AG04450 (cell line): ENCODE measurements at regions not wholly inside any gene's neighbourhood (a gene's known extent, or its start where the extent isn't known, plus 50 kb on each side); places are given as distances from the start of the nearest gene placed in this dataset.

Source experiments
- CTCF ChIA-PET: fragments of 300-600, 350-600 bp; formaldehyde crosslinking; extraction: SDS; loops from one replicate; lab custom pipeline; 2022; ENCODE audit warnings: antibody characterized with exemption, inconsistent platforms; lab: Charles Lee
- POLR2A ChIA-PET: fragments of 350-600 bp; formaldehyde crosslinking; extraction: SDS; loops from one replicate; lab custom pipeline; 2021; ENCODE audit warnings: antibody characterized with exemption, inconsistent platforms; lab: Yijun Ruan, JAX
- DNase-seq: peaks from one replicate; pipeline ENCODE4 v3.0.0-alpha.2; 2011; ENCODE audit warnings: low read depth, low spot score
- H3K27ac ChIP-seq: one replicate; pipeline ENCODE4 v1.5.1; 2012; ENCODE audit warnings: low read depth, low read length, control low read depth
- H3K27me3 ChIP-seq: one replicate; pipeline ENCODE4 v1.6.0; 2012; ENCODE audit warnings: low read length; ENCODE audit not compliant: control insufficient read depth, insufficient read depth
- H3K4me3 ChIP-seq: 2 replicates; pipeline ENCODE4 v1.5.1; 2011; ENCODE audit warnings: mild to moderate bottlenecking, low read depth, low read length, control low read depth
- H3K9me3 ChIP-seq: 2 replicates; pipeline ENCODE4 v1.5.1; 2012; ENCODE audit warnings: low read length; ENCODE audit not compliant: control insufficient read depth, insufficient read depth
- TF ChIP-seq, protein P1 (sequence below): IDR thresholded peaks from 2 replicates; pipeline ENCODE4 v1.5.1; 2011; ENCODE audit warnings: low read depth, low read length, control low read depth, inconsistent platforms

DNA sequence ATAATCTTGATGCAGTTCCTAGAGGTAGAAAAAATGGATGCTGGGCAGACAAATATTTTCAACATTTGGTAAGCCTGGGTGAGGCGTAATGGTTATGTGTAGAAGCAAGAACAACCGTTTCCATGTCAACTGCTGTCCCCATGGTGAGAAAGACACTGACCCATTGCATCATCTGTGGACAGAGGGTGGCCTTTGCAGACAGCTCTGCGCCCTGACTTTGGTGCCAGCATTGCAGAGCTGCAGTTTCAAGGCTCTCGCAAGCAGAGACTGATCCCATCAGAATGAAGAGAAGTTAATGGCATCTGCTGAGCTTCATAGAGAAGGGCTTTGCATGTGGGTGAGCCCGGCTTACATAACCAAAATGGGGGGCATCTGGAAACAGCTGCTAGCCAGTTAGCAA, 179.0 kb upstream of the ADRA1B start:
- ChIA-PET POLR2A (no interaction called here), CTCF (no interaction called here)
- Histone ChIP-seq H3K9me3 (no peaks in the 10 kb centered on the region), H3K27ac (no peak overlapping the region), H3K27me3 (no peaks in the 10 kb centered on the region), H3K4me3 (no peak overlapping the region)
- TF ChIP-seq, protein P1, sequence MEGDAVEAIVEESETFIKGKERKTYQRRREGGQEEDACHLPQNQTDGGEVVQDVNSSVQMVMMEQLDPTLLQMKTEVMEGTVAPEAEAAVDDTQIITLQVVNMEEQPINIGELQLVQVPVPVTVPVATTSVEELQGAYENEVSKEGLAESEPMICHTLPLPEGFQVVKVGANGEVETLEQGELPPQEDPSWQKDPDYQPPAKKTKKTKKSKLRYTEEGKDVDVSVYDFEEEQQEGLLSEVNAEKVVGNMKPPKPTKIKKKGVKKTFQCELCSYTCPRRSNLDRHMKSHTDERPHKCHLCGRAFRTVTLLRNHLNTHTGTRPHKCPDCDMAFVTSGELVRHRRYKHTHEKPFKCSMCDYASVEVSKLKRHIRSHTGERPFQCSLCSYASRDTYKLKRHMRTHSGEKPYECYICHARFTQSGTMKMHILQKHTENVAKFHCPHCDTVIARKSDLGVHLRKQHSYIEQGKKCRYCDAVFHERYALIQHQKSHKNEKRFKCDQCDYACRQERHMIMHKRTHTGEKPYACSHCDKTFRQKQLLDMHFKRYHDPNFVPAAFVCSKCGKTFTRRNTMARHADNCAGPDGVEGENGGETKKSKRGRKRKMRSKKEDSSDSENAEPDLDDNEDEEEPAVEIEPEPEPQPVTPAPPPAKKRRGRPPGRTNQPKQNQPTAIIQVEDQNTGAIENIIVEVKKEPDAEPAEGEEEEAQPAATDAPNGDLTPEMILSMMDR, result no peak
- DNase-seq, result no peak

- H3K4me3 ChIP-seq, result no peak overlapping the region
- H3K27ac ChIP-seq, result no peak overlapping the region
- DNase-seq, result no peak
- no peaks in the 10 kb centered on the region for H3K27me3 ChIP-seq
- TF ChIP-seq, protein P1, result no peak
- H3K9me3 ChIP-seq, result no peaks in the 10 kb centered on the region
- ChIA-PET CTCF (no interaction called here), POLR2A (no interaction called here)
These were observed 174.4 kb upstream of the ADRA1B start for GRCh38 chr5:159741829-159742322.

- Histone ChIP-seq H3K27ac (no peak overlapping the region), H3K27me3 (no peaks in the 10 kb centered on the region), H3K9me3 (no peaks in the 10 kb centered on the region), H3K4me3 (no peak overlapping the region)
- DNase-seq, result no peak
- TF ChIP-seq, protein P1, result no peak
- ChIA-PET POLR2A (no interaction called here), CTCF (no interaction called here)
These were observed 173.0 kb upstream of the ADRA1B start for GRCh38 chr5:159743234-159743633.

DNA sequence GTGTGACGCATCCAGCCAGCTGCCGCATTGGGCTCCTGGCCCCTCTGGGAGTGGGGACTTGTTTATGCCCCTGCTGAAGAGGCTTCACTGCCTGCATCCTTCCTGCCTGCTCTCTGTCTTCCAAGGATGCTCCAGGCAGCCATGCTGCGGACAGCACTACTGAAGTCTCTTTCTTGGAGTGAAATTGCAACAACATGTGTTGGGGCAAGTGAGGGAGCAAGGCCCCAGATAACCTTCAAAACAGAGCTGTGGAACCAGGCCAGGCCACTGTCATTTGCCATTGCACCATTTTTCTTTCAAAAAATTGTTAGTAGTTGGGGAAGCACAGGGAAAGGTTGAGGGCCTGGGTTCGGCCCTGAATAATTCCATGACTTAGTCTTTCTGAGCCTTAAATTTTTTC, 169.6 kb upstream of the ADRA1B start:
- Histone ChIP-seq H3K27me3 (no peaks in the 10 kb centered on the region), H3K9me3 (no peaks in the 10 kb centered on the region; the same call in 1 of the 2 replicates), H3K27ac (no peak overlapping the region), H3K4me3 (no peak overlapping the region)
- POLR2A ChIA-PET, result no interaction called here
- DNase-seq, result no peak
- TF ChIP-seq, protein P1, result no peak
- CTCF ChIA-PET, result no interaction called here

DNA sequence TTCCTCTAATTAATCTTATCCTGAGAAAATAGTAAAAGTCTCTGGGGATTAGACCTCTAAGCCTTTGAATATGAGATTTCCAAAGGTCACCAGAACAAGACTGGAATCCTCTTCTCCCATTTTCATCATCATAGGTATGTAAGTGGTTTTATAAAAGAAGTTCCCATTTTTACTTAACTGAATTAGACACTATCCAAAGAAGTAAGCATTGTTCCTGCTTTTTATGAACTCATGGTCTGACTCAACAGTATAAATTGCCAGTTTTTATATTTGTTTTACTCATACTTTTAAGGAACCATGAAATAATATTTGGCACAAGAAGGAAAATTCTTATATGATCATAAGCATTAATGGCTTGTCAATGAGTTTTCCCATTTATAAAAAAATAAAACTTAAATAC, 167.1 kb upstream of the ADRA1B start:
- no peak overlapping the region for H3K27ac ChIP-seq
- no peaks in the 10 kb centered on the region for H3K27me3 ChIP-seq
- TF ChIP-seq, protein P1, result no peak
- no peak for DNase-seq
- H3K4me3 ChIP-seq, result no peak overlapping the region
- H3K9me3 ChIP-seq, result no peaks in the 10 kb centered on the region; the same call in 1 of the 2 replicates
- CTCF ChIA-PET, result no interaction called here
- POLR2A ChIA-PET, result no interaction called here
